SK-N-SH (cell line): ENCODE measurements at regions not wholly inside any gene's neighbourhood (a gene's known extent, or its start where the extent isn't known, plus 50 kb on each side); places are given as distances from the start of the nearest gene placed in this dataset.
"Not testable (repeated sequence)": the region's sequence is repeated elsewhere in the genome, so short reads cannot be mapped to it uniquely, and the experiment has no call there.

Source experiments
- CTCF ChIA-PET: fragments of 300-600, 350-600 bp; formaldehyde crosslinking; extraction: SDS; loops from one replicate; lab custom pipeline; 2021; lab: Yijun Ruan, JAX
- POLR2A ChIA-PET: fragments of 350-600 bp; sonication (Branson Sonifier 250); formaldehyde crosslinking; extraction: SDS; loops from one replicate; lab custom pipeline; 2020; ENCODE audit warnings: antibody characterized with exemption, inconsistent platforms; lab: Yijun Ruan, JAX
- DNase-seq: peaks from one replicate; pipeline ENCODE4 v3.0.0; 2012
- H2AFZ ChIP-seq: fragments of 200-600 bp; sonication (generic); 2 replicates; pipeline ENCODE4 v1.8.1; 2016; ENCODE audit warnings: antibody characterized with exemption, mild to moderate bottlenecking, low read depth
- H3F3A ChIP-seq: fragments of 200-600 bp; sonication (generic); replicated peaks from 2 replicates; pipeline ENCODE3; 2016; ENCODE audit warnings: antibody characterized with exemption, mild to moderate bottlenecking; ENCODE audit not compliant: insufficient read depth
- H3K27ac ChIP-seq, 2 experiments: fragments of 200-500 bp in 1 of 2; fragments of 200-600 bp in 1 of 2; sonication (Bioruptor generic) in 1 of 2; sonication (generic), shearing (Covaris generic) in 1 of 2; 2 replicates each; pipeline versions ENCODE4 v1.5.1 to v1.6.1; 2014 to 2016; ENCODE audit warnings: low read depth in 2 of 2, inconsistent platforms in 1 of 2, low read length in 1 of 2, mild to moderate bottlenecking in 1 of 2, mixed read lengths in 1 of 2
- H3K27me3 ChIP-seq: fragments of 200-600 bp; sonication (generic), shearing (Covaris generic); 2 replicates; pipeline ENCODE4 v1.6.1; 2016; ENCODE audit warnings: mixed run types; ENCODE audit not compliant: insufficient read depth
- H3K36me3 ChIP-seq, 2 experiments: fragments of 200-500 bp in 1 of 2; fragments of 200-600 bp in 1 of 2; sonication (Bioruptor generic) in 1 of 2; sonication (generic) in 1 of 2; replicated peaks in 1 of 2; 2 replicates each; pipeline versions ENCODE3 to v1.5.1; 2014 to 2016; ENCODE audit warnings: low read length in 1 of 2, mild to moderate bottlenecking in 1 of 2; ENCODE audit not compliant: insufficient read depth in 2 of 2, control insufficient read depth in 1 of 2
- H3K4me1 ChIP-seq, 2 experiments: fragments of 200-500 bp in 1 of 2; fragments of 200-600 bp in 1 of 2; sonication (Bioruptor generic) in 1 of 2; sonication (generic), shearing (Covaris generic) in 1 of 2; 2 replicates each; pipeline versions ENCODE4 v1.5.1 to v1.6.1; 2014 to 2016; ENCODE audit warnings: low read depth in 1 of 2, low read length in 1 of 2, mixed run types in 1 of 2; ENCODE audit not compliant: insufficient read depth in 2 of 2, control insufficient read depth in 1 of 2
- H3K4me2 ChIP-seq: fragments of 200-600 bp; sonication (generic), shearing (Covaris generic); 2 replicates; pipeline ENCODE4 v1.6.1; 2017; ENCODE audit warnings: mixed run types
- H3K4me3 ChIP-seq, 2 experiments: fragments of 200-500 bp in 1 of 2; fragments of 200-600 bp in 1 of 2; sonication (Bioruptor generic) in 1 of 2; sonication (generic), shearing (Covaris generic) in 1 of 2; 2 replicates each; pipeline versions ENCODE4 v1.5.1 to v1.8.1; 2014 to 2016; ENCODE audit warnings: low read depth in 2 of 2, inconsistent platforms in 1 of 2, low read length in 1 of 2, mild to moderate bottlenecking in 1 of 2, mixed read lengths in 1 of 2, moderate library complexity in 1 of 2
- H3K79me2 ChIP-seq: fragments of 200-600 bp; sonication (generic); 2 replicates; pipeline ENCODE4 v1.8.1; 2017; ENCODE audit warnings: mild to moderate bottlenecking; ENCODE audit not compliant: insufficient read depth
- H3K9ac ChIP-seq: fragments of 200-600 bp; sonication (generic); 2 replicates; pipeline ENCODE4 v1.6.1; 2017; ENCODE audit warnings: mixed run types
- H3K9me2 ChIP-seq: fragments of 200-600 bp; sonication (generic); 2 replicates; pipeline ENCODE4 v1.6.1; 2017; ENCODE audit warnings: mixed run types
- H3K9me3 ChIP-seq: fragments of 200-600 bp; sonication (generic); 2 replicates; pipeline ENCODE4 v1.6.1; 2017; ENCODE audit warnings: mixed run types, mild to moderate bottlenecking, moderate library complexity
- H4K20me1 ChIP-seq: fragments of 200-600 bp; sonication (generic); 2 replicates; pipeline ENCODE4 v1.6.1; 2017; ENCODE audit warnings: mild to moderate bottlenecking, mixed run types; ENCODE audit not compliant: insufficient read depth
- ELF1 ChIP-seq: IDR thresholded peaks from 2 replicates; pipeline ENCODE4 v1.4.0; 2012
- EP300 ChIP-seq, 2 experiments: IDR thresholded peaks; 2 replicates each; pipeline versions ENCODE4 v1.4.0 to v1.6.1; 2012; ENCODE audit warnings: borderline replicate concordance in 1 of 2, low read depth in 1 of 2, low read length in 1 of 2
- FOXJ3 ChIP-seq: sonication (generic); formaldehyde crosslinking; IDR thresholded peaks from 2 replicates; pipeline ENCODE4 v1.5.1; 2020; ENCODE audit warnings: mild to moderate bottlenecking, missing genetic modification reagents
- GABPA ChIP-seq: IDR thresholded peaks from 2 replicates; pipeline ENCODE4 v1.4.0; 2012; ENCODE audit warnings: low read depth, mild to moderate bottlenecking
- GATA2 ChIP-seq: sonication (generic); formaldehyde crosslinking; IDR thresholded peaks from 2 replicates; pipeline ENCODE4 v1.5.0; 2020; ENCODE audit warnings: mild to moderate bottlenecking, missing genetic modification reagents
- MEF2A ChIP-seq: IDR thresholded peaks from 2 replicates; pipeline ENCODE4 v1.4.0; 2012; ENCODE audit warnings: low read depth, borderline replicate concordance
- MXI1 ChIP-seq: IDR thresholded peaks from 2 replicates; pipeline ENCODE4 v1.6.1; 2012; ENCODE audit warnings: mild to moderate bottlenecking, low read depth, low read length, improper control_type of control experiment
- NFIC ChIP-seq: IDR thresholded peaks from 2 replicates; pipeline ENCODE4 v1.4.0; 2012; ENCODE audit warnings: borderline replicate concordance
- NRF1 ChIP-seq: IDR thresholded peaks from 2 replicates; pipeline ENCODE4 v1.6.1; 2012; ENCODE audit warnings: low read depth, mild to moderate bottlenecking, low read length
- POLR2AphosphoS5 ChIP-seq: IDR thresholded peaks from 2 replicates; pipeline ENCODE4 v1.6.1; 2012; ENCODE audit warnings: low read depth, low read length
- RAD21 ChIP-seq: IDR thresholded peaks from 2 replicates; pipeline ENCODE4 v1.6.1; 2012; ENCODE audit warnings: mild to moderate bottlenecking, low read length
- TCF12 ChIP-seq: IDR thresholded peaks from 2 replicates; pipeline ENCODE4 v1.4.0; 2012
- TEAD4 ChIP-seq: IDR thresholded peaks from 2 replicates; pipeline ENCODE4 v1.4.0; 2012; ENCODE audit warnings: mild to moderate bottlenecking, borderline replicate concordance; ENCODE audit not compliant: insufficient read depth
- YY1 ChIP-seq: IDR thresholded peaks from 2 replicates; pipeline ENCODE4 v1.4.0; 2012; ENCODE audit warnings: low read depth, mild to moderate bottlenecking
- WGBS: methylation state at CpG from one replicate; pipeline ENCODE4 v1.1.6; 2017; ENCODE audit warnings: low lambda C conversion rate; 5-methylcytosine and 5-hydroxymethylcytosine counted together
- TF ChIP-seq, protein P1 (sequence below): fragments of 150-350 bp; IDR thresholded peaks from 2 replicates; pipeline ENCODE4 v1.6.1; 2016; ENCODE audit warnings: mild to moderate bottlenecking, low read depth, low read length
- TF ChIP-seq, protein P2 (sequence below): IDR thresholded peaks from 2 replicates; pipeline ENCODE4 v1.4.0; 2012; ENCODE audit warnings: low read depth
- TF ChIP-seq, protein P3 (sequence below): fragments of 150-350 bp; IDR thresholded peaks from 2 replicates; pipeline ENCODE4 v1.6.1; 2017; ENCODE audit warnings: antibody characterized with exemption, low read length, low read depth, borderline replicate concordance

DNA sequence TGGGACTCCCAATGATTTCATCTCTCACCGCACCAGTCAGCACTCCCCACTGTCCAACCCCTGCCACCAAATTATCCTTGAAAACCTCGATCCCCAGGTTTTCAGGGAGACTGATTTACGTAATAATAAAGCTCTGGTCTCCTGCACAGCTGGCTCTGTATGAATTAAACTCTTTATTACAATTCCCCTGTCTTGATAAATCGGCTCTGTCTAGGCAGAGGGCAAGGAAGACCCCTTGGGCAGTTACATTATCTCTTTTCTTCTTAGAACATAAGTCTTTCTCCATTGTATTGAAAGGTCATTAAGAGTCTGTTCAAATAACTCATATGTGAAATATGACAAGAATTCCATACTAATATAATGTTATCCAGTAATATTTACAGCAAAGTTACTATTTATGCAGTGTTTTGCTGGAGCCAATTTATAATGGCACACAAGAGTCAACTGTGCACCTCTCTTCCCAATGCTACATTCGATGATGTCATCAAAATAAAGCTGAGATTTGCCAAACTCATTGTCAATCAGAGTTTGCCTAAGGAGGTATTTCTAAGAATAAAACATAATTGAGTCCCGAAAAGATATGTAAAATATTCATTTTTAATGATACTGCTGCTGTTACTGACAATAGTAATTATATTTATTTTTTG lies 1297.2 kb upstream of the LRRTM3 start (continued):
- TF ChIP-seq, protein P1, sequence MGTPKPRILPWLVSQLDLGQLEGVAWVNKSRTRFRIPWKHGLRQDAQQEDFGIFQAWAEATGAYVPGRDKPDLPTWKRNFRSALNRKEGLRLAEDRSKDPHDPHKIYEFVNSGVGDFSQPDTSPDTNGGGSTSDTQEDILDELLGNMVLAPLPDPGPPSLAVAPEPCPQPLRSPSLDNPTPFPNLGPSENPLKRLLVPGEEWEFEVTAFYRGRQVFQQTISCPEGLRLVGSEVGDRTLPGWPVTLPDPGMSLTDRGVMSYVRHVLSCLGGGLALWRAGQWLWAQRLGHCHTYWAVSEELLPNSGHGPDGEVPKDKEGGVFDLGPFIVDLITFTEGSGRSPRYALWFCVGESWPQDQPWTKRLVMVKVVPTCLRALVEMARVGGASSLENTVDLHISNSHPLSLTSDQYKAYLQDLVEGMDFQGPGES: no peak
- TF ChIP-seq, all 33 proteins: peak for 0

DNA sequence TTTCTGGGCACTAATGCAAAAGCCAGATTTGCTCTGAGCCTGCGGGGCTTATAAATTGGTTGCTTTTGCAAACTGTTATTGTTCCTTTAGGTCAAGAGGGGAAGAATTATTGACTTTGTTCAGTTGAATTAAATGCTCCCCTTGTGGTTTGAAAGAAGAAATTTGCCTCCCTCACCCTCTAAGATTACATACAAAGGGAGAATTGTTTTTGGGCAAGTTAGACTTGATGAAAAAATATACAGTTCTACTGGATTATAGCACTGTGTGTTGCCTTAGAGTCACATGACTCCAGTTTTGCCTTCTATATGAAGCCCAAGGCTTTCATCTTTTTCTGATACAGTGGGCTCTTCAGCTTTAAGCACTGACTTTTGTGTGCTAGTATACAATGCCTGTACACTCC lies 1265.8 kb upstream of the LRRTM3 start:
- CTCF ChIA-PET: interaction anchor here (1.4 kb wide), 1 partner anchor 13 kb away, joined by 3 read pairs; no protein-coding TSS in a partner anchor
- H3K79me2 ChIP-seq: no peaks in the 10 kb centered on the region
- WGBS: 38% methylated on average over 1 of the region's 1 CpG

DNA sequence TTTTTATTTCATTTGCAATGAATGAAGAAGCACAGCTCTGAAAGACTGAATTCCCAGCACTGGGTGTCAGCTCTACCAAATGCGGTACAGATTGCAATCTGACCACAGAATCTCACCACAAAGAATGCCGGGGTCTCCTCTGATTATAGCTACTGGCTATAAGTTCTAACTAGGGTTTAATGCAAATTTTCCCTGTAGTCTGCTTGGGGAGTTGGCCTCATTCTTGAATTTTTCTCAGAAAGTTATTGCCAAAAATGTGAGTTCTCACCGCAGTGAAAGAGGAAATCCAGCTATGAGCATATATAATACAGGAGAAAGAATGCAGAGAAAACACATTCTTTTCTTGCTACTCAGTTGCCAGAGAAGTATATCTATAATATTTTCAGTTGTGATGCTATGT lies 1255.7 kb upstream of the LRRTM3 start:
- Histone ChIP-seq H3K9me2 (no peaks in the 10 kb centered on the region), H3K27me3 (no peaks in the 10 kb centered on the region), H3K36me3 (no peaks in the 10 kb centered on the region), H3K79me2 (no peaks in the 10 kb centered on the region), H3F3A (peaks cover 9% of the 10 kb centered on the region), H4K20me1 (no peaks in the 10 kb centered on the region), H3K4me3 (no peak overlapping the region), H2AFZ (no peak overlapping the region), H3K4me1 (no peaks in the 10 kb centered on the region; a peak in 1 of 4 replicates), H3K9ac (no peak overlapping the region), H3K4me2 (no peak overlapping the region), H3K27ac (peak overlapping the region in 1 of 2 experiments; percentile 22; a peak in 2 of 4 replicates), H3K9me3 (no peaks in the 10 kb centered on the region)
- DNase-seq: no peak
- ChIA-PET CTCF (no interaction called here), POLR2A (no interaction called here)
- TF ChIP-seq, protein P2, sequence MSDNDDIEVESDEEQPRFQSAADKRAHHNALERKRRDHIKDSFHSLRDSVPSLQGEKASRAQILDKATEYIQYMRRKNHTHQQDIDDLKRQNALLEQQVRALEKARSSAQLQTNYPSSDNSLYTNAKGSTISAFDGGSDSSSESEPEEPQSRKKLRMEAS: no peak
- peak; percentile 38; the same call in 1 of the 2 replicates for TF ChIP-seq NFIC
- 69% methylated on average over 3 of the region's 3 CpGs for WGBS

More for the DNA sequence above, 1265.8 kb upstream of the LRRTM3 start:
- no peak overlapping the region for H2AFZ ChIP-seq
- POLR2A ChIA-PET: no interaction called here
- no peaks in the 10 kb centered on the region for H3K36me3 ChIP-seq
- no peaks in the 10 kb centered on the region for H3K27me3 ChIP-seq
- H3K4me1 ChIP-seq: no peaks in the 10 kb centered on the region
- H3K4me2 ChIP-seq: no peak overlapping the region
- H3K9me3 ChIP-seq: peaks cover 6% of the 10 kb centered on the region; the same call in 1 of the 2 replicates
- TF ChIP-seq ELF1 (no peak), TEAD4 (no peak), EP300 (IDR thresholded peaks at IDR 0.05; ENCODE audit: borderline replicate concordance in 1 of 2, low read depth in 1 of 2, low read length in 1 of 2) (no peak), FOXJ3 (no peak), GATA2 (no peak), MEF2A (no peak), NFIC (no peak), MXI1 (no peak), RAD21 (no peak), TCF12 (no peak), YY1 (no peak), GABPA (no peak), NRF1 (no peak), POLR2AphosphoS5 (no peak)
- TF ChIP-seq, protein P2: no peak
- TF ChIP-seq, protein P3, sequence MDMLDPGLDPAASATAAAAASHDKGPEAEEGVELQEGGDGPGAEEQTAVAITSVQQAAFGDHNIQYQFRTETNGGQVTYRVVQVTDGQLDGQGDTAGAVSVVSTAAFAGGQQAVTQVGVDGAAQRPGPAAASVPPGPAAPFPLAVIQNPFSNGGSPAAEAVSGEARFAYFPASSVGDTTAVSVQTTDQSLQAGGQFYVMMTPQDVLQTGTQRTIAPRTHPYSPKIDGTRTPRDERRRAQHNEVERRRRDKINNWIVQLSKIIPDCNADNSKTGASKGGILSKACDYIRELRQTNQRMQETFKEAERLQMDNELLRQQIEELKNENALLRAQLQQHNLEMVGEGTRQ: no peak
- TF ChIP-seq, protein P1: no peak
- TF ChIP-seq, all 33 proteins: peak for 0
- no peak overlapping the region for H3K27ac ChIP-seq
- no peaks in the 10 kb centered on the region for H3F3A ChIP-seq
- no peak overlapping the region for H3K9ac ChIP-seq
- H4K20me1 ChIP-seq: no peaks in the 10 kb centered on the region
- no peak overlapping the region for H3K4me3 ChIP-seq
- no peaks in the 10 kb centered on the region for H3K9me2 ChIP-seq
- no peak for DNase-seq

DNA sequence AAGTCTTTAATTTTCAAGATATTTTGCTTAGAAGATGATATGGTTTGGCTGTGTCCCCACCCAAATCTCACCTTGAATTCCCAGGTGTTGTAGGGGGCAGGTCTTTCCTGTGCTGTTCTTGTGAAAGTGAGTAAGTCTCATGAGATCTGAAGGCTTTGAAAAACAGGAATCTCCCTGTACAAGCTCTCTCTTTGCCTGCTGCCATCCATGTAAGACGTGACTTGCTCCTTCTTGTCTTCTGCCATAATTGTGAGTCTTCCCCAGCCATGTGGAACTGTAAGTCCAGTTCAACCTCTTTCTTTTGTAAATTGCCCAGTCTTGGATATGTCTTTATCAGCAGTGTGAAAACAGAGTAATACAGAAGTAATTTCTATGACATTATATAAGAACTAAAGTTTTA lies 1255.2 kb upstream of the LRRTM3 start:
- CTCF ChIA-PET, H3K79me2 ChIP-seq, H4K20me1 ChIP-seq, H3K9me2 ChIP-seq, H2AFZ ChIP-seq, H3K36me3 ChIP-seq, H3K4me3 ChIP-seq, H3K4me1 ChIP-seq, H3K27ac ChIP-seq, H3K27me3 ChIP-seq, H3K4me2 ChIP-seq, H3F3A ChIP-seq, POLR2A ChIA-PET, H3K9ac ChIP-seq, H3K9me3 ChIP-seq, DNase-seq: not testable (repeated sequence)
- 100% methylated on average over 1 of the region's 1 CpG for WGBS
